Gastroesophageal sphincter (tissue), 4 donors: ENCODE measurements at regions not wholly inside any gene's neighbourhood (a gene's known extent, or its start where the extent isn't known, plus 50 kb on each side); places are given as distances from the start of the nearest gene placed in this dataset.

Experiments
- ATAC-seq: fragments of 150-250 bp; one replicate; pipeline ENCODE4 v1.9.1; 2016; ENCODE audit warnings: mild to moderate bottlenecking, moderate library complexity
- H3K27ac ChIP-seq, 4 donors: fragments of 200-600 bp; sonication (generic) in 3 of 4; 1 replicate in 3 of 4; 2 replicates in 1 of 4; pipeline ENCODE4 v1.5.1; 2016 to 2019
- H3K27me3 ChIP-seq: fragments of 200-600 bp; sonication (generic); one replicate; pipeline ENCODE4 v1.5.1; 2019
- H3K36me3 ChIP-seq, 2 donors: fragments of 200-600 bp; sonication (generic); one replicate each; pipeline ENCODE4 v1.5.1; 2019; ENCODE audit warnings: control low read depth in 1 of 2
- H3K4me1 ChIP-seq, 3 donors: fragments of 200-600 bp; sonication (generic); 1 replicate in 2 of 3; 2 replicates in 1 of 3; pipeline ENCODE4 v1.5.1; 2016 to 2019; ENCODE audit warnings: control low read depth in 2 of 3
- H3K4me3 ChIP-seq, 2 donors: fragments of 200-600 bp; sonication (generic); one replicate each; pipeline ENCODE4 v1.5.1; 2019; ENCODE audit warnings: mild to moderate bottlenecking in 1 of 2, moderate library complexity in 1 of 2
- H3K9me3 ChIP-seq, 3 donors: fragments of 200-600 bp; sonication (generic); one replicate each; pipeline ENCODE4 v1.5.1; 2017 to 2019; ENCODE audit warnings: control low read depth in 2 of 3
- CTCF ChIP-seq, 4 experiments: fragments of 200-600 bp in 2 of 4; fragments of 450-650 bp in 2 of 4; sonication (generic) in 1 of 4; IDR thresholded peaks; one replicate each; pipeline ENCODE4 v1.5.1; 2017 to 2019; ENCODE audit warnings: antibody characterized with exemption in 4 of 4, mild to moderate bottlenecking in 2 of 4, moderate library complexity in 2 of 4
- EP300 ChIP-seq: sonication (generic); formaldehyde crosslinking; IDR thresholded peaks from one replicate; pipeline ENCODE4 v1.6.1; 2017; ENCODE audit warnings: antibody characterized with exemption, mild to moderate bottlenecking
- POLR2A ChIP-seq, 2 donors: fragments of 450-650 bp; IDR thresholded peaks; one replicate each; pipeline ENCODE4 v1.6.1; 2017; ENCODE audit warnings: antibody characterized with exemption in 2 of 2, mild to moderate bottlenecking in 2 of 2, moderate library complexity in 1 of 2
- POLR2AphosphoS5 ChIP-seq: sonication (generic); formaldehyde crosslinking; IDR thresholded peaks from one replicate; pipeline ENCODE4 v1.6.1; 2017; ENCODE audit warnings: antibody characterized with exemption
- WGBS, 2 donors: methylation state at CpG; one replicate each; pipeline ENCODE4 v1.1.5; 2018; ENCODE audit warnings: low coverage in 1 of 2; 5-methylcytosine and 5-hydroxymethylcytosine counted together

DNA sequence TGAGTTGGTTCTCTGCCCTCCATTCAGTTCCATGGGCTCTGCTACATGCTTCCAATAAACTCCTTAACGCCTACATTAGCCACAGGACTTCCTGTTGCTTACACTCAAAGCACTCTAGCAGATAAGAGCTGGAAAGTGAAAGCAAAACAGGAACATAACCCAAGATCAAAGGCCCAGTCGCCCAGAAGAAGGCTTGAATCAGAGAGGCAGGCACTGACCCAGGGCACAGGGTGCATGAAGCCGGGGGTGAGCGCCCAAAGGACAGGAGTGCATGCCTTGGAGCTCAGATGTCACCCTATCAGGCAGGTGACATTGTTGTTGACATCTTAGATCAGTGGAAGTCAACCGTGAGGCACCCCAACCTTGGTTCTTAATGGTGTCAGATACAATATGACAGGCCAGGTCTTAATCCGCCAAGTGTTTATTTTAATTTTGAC lies 235.1 kb downstream of the UACA start:
- Histone ChIP-seq H3K36me3 (no peaks in the 10 kb centered on the region), H3K4me1 (no peaks in the 10 kb centered on the region), H3K4me3 (no peak overlapping the region), H3K27me3 (peaks cover 9% of the 10 kb centered on the region), H3K9me3 (no peaks in the 10 kb centered on the region), H3K27ac (no peak overlapping the region)
- no peak for ATAC-seq
- WGBS, 2 donors = 88 to 90% methylated on average over 3 to 6 of the region's 6 CpGs
- TF ChIP-seq POLR2A (IDR thresholded peaks at IDR 0.05) (no peak), POLR2AphosphoS5 (no peak), CTCF (IDR thresholded peaks at IDR 0.05) (no peak), EP300 (no peak)

- no peak for ATAC-seq
- no peaks in the 10 kb centered on the region for H3K9me3 ChIP-seq
- H3K4me3 ChIP-seq = no peak overlapping the region
- TF ChIP-seq EP300 = no peak
- no peak for TF ChIP-seq CTCF (IDR thresholded peaks at IDR 0.05)
- no peak for TF ChIP-seq POLR2A (IDR thresholded peaks at IDR 0.05)
- TF ChIP-seq POLR2AphosphoS5 = no peak
- 57 to 73% methylated on average over 5 of the region's 6 CpGs for WGBS, 2 donors
- no peak overlapping the region for H3K27ac ChIP-seq
- no peaks in the 10 kb centered on the region for H3K36me3 ChIP-seq
- H3K27me3 ChIP-seq = no peaks in the 10 kb centered on the region
- H3K4me1 ChIP-seq = no peaks in the 10 kb centered on the region
These were observed 236.4 kb downstream of the UACA start for GRCh38 chr15:70526974-70527325.

DNA sequence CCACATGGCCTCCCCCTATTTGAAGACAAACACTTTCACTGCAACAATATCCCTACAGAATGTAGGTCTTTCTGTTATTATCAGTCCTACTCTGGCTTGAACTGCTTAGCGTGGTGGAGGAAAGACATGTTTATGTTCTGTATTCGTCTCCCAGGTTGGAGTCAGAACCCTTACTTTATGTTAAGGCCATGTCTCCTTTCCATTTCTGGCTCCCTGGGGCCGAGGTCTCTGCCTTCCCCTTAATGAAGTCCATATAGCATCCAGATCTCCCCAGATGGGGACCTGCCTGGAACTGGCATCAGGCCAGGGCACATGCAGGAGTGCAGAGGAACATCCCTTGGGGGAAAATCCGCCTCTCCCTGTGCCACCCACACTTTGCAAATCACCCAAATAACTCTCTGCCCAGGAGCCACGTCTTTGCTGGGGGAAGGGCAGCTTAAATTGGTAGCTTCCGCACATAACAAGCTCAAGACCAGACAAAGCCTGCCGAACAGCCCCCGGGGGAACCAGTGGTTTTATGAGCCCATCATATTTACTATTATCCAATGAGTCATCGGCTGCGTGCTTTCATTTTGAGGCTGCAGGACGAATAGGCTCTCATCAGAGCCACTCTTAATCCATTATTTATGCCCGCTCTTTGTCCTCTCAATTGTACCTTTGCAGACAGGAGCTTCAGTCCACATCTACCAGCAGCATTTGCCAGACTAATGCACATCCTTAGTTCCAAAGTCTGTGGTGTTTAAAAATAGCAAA lies 237.0 kb downstream of the UACA start:
- peaks cover 5% of the 10 kb centered on the region for H3K27me3 ChIP-seq
- no peaks in the 10 kb centered on the region for H3K4me1 ChIP-seq
- H3K36me3 ChIP-seq = no peaks in the 10 kb centered on the region
- ATAC-seq = no peak
- TF ChIP-seq POLR2A (IDR thresholded peaks at IDR 0.05) (no peak), EP300 (no peak), POLR2AphosphoS5 (no peak), CTCF (IDR thresholded peaks at IDR 0.05) (no peak)
- H3K9me3 ChIP-seq = no peaks in the 10 kb centered on the region
- 54 to 83% methylated on average over 1 to 11 of the region's 12 CpGs for WGBS, 2 donors
- H3K4me3 ChIP-seq = no peak overlapping the region
- no peak overlapping the region for H3K27ac ChIP-seq

DNA sequence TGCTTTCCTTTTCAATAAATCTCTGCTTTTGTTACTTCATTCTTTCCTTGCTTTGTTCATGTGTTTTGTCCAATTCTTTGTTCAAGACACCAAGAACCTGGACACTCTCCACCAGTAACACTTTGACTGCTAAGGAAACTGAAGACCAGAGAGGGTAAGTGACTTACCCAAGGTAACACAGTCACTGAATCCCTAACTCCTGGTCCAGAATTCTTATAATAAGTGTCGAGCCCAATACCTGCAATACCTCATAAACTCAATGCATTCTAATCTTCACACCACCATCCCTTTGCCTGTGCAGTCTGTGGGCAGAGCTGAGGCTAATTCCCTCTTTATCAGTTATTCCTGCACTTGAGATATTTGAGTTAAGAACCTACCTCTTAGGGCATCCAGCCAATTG lies 237.8 kb downstream of the UACA start:
- TF ChIP-seq CTCF (IDR thresholded peaks at IDR 0.05) = no peak
- 82 to 100% methylated on average over 1 of the region's 1 CpG for whole genome bisulfite sequencing, 2 donors
- H3K27me3 ChIP-seq = peaks cover 9% of the 10 kb centered on the region
- ATAC-seq = no peak
- no peak overlapping the region for H3K4me3 ChIP-seq
- H3K27ac ChIP-seq = no peak overlapping the region
- H3K4me1 ChIP-seq = no peaks in the 10 kb centered on the region
- H3K9me3 ChIP-seq = no peaks in the 10 kb centered on the region
- no peaks in the 10 kb centered on the region for H3K36me3 ChIP-seq

DNA sequence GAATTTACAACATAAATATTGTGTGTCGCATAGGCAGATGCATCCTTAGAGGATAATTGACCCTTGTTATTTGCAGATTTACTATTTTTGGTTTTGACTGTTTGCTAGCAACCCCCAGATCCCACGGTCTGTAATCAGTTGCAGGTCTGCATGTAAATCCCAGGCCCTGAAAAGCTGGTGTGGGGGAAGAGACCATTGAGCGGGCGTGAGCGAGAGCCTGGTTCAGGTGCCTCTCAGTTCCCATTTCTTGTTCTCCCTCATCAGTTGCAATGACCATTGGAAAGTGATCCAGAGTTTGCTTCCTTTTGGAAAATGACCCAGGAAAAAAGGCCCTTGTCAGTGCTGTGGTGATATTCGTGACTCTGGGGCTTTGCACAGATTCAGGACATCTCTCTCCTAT lies 238.9 kb downstream of the UACA start:
- Histone ChIP-seq H3K4me1 (no peaks in the 10 kb centered on the region), H3K4me3 (no peak overlapping the region), H3K9me3 (no peaks in the 10 kb centered on the region), H3K36me3 (no peaks in the 10 kb centered on the region), H3K27me3 (peaks cover 16% of the 10 kb centered on the region), H3K27ac (no peak overlapping the region)
- ATAC-seq = no peak
- no peak for TF ChIP-seq EP300
- 78 to 85% methylated on average over 1 to 6 of the region's 6 CpGs for WGBS, 2 donors
